Gastroesophageal sphincter (tissue), 3 donors: ENCODE measurements at regions not wholly inside any gene's neighbourhood (a gene's known extent, or its start where the extent isn't known, plus 50 kb on each side); places are given as distances from the start of the nearest gene placed in this dataset.

Source experiments
- CTCF ChIP-seq, 4 experiments: fragments of 200-600 bp in 2 of 4; fragments of 450-650 bp in 2 of 4; sonication (generic) in 1 of 4; IDR thresholded peaks; one replicate each; pipeline ENCODE4 v1.5.1; 2017 to 2019; ENCODE audit warnings: antibody characterized with exemption in 4 of 4, mild to moderate bottlenecking in 2 of 4, moderate library complexity in 2 of 4
- EP300 ChIP-seq: sonication (generic); formaldehyde crosslinking; IDR thresholded peaks from one replicate; pipeline ENCODE4 v1.6.1; 2017; ENCODE audit warnings: antibody characterized with exemption, mild to moderate bottlenecking
- POLR2A ChIP-seq, 2 donors: fragments of 450-650 bp; IDR thresholded peaks; one replicate each; pipeline ENCODE4 v1.6.1; 2017; ENCODE audit warnings: antibody characterized with exemption in 2 of 2, mild to moderate bottlenecking in 2 of 2, moderate library complexity in 1 of 2

- TF ChIP-seq CTCF (IDR thresholded peaks at IDR 0.05) = no peak
- TF ChIP-seq POLR2A (IDR thresholded peaks at IDR 0.05) = no peak
- TF ChIP-seq EP300 = no peak
Measured at GRCh38 chr9:30970812-30971211, 1413.6 kb upstream of the ACO1 start.
